ENCODE measurements at regions not wholly inside any gene's neighbourhood (a gene's known extent, or its start where the extent isn't known, plus 50 kb on each side); places are given as distances from the start of the nearest gene placed in this dataset.

DNA sequence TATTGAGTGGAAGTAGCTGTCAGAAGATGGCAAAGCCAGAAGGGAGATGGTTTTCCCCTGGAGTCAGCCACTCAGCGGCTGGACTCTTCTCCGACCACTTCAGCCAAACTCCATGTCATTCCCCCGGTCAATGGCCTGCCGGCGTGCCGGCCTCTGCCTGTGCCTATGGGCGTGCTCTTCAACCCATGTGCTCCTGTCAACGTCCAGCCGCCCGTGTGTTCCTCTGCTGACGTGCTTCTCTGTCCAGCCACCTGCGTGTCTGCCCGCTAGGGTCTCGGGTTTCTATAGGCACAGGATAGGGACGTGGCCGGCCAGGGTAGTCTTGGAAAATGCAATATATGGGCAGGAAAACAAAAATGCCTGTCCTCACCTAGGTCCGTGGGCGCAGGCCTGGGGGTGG is 77.7 kb upstream of the RUFY1 start:
- Histone ChIP-seq H4K20me1 (ENCODE audit: insufficient read depth, low read length) (no peaks in the 10 kb centered on the region), H3K27ac (ENCODE audit: low read depth in 1 of 2, low read length in 2 of 2) (no peak overlapping the region), H3K9me3 (replicated peaks in 1 of 2; ENCODE audit: control insufficient read depth in 1 of 2, insufficient read depth in 1 of 2, low read length in 2 of 2) (peaks cover 0 to 3% of the 10 kb centered on the region in 2 donors), H3K79me2 (ENCODE audit: insufficient read depth, low read length) (no peaks in the 10 kb centered on the region), H3K27me3 (ENCODE audit: control insufficient read depth in 2 of 2, insufficient read depth in 2 of 2, low read length in 2 of 2) (no peaks in the 10 kb centered on the region), H2AFZ (ENCODE audit: insufficient read depth, low read depth, low read length, poor library complexity, severe bottlenecking) (no peak overlapping the region), H3K4me3 (replicated peaks in 1 of 3; ENCODE audit: low read depth in 2 of 3, low read length in 3 of 3) (no peak overlapping the region), H3K4me1 (ENCODE audit: control insufficient read depth in 1 of 2, insufficient read depth in 2 of 2, low read length in 2 of 2) (peaks cover 4 to 6% of the 10 kb centered on the region in 2 donors), H3K9ac (ENCODE audit: insufficient read depth, low read length, poor library complexity, severe bottlenecking) (no peak overlapping the region), H3K4me2 (replicated peaks; ENCODE audit: extremely low read depth, low read length, poor library complexity, severe bottlenecking) (no peak overlapping the region), H3K36me3 (replicated peaks in 1 of 2; ENCODE audit: control insufficient read depth in 1 of 2, insufficient read depth in 2 of 2, low read length in 2 of 2) (no peaks in the 10 kb centered on the region)
- Mint-ChIP-seq H3K36me3 (no peaks in the 10 kb centered on the region), H3K4me3 (no peak overlapping the region), H3K27me3 (ENCODE audit: low read depth in 3 of 3) (peaks cover 0 to 8% (median 3%) of the 10 kb centered on the region in 3 donors), H3K9me3 (peaks cover 0 to 4% (median 0%) of the 10 kb centered on the region in 7 donors), H3K4me1 (peaks cover 13% of the 10 kb centered on the region), H3K27ac (no peak overlapping the region)
- DNase-seq, result no peak
- TF ChIP-seq CTCF (IDR thresholded peaks at IDR 0.05), result no peak
- 95% methylated on average over 15 of the region's 18 CpGs for WGBS (ENCODE audit: insufficient coverage)
- intact Hi-C loops (cut with micrococcal nuclease), result no loop called here

DNA sequence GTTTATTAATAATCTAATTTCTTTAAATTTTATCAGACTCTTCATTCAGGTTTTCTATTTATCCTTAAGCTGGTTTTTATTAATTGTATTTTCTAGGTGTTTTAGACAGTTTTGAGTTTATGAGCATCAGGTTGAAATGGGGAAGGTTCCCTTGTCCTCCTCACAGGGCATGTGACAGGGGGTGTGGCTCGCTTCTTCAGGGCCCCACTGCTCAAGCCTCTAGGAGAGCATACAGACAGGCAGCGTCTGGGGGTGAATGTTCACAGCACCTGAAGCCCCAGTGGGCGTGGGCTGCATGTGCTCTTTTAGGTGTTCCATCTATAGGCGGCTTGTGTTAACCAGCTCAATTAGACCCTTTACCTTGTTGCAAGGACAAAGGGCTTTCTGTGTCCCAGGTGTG is 78.2 kb upstream of the RUFY1 start:
- Histone ChIP-seq H4K20me1 (ENCODE audit: insufficient read depth, low read length) (no peaks in the 10 kb centered on the region), H3K4me2 (replicated peaks; ENCODE audit: extremely low read depth, low read length, poor library complexity, severe bottlenecking) (no peak overlapping the region), H3K9ac (ENCODE audit: insufficient read depth, low read length, poor library complexity, severe bottlenecking) (no peak overlapping the region), H3K9me3 (replicated peaks in 1 of 2; ENCODE audit: control insufficient read depth in 1 of 2, insufficient read depth in 1 of 2, low read length in 2 of 2) (peaks cover 0 to 8% of the 10 kb centered on the region in 2 donors), H3K36me3 (replicated peaks in 1 of 2; ENCODE audit: control insufficient read depth in 1 of 2, insufficient read depth in 2 of 2, low read length in 2 of 2) (no peaks in the 10 kb centered on the region), H3K79me2 (ENCODE audit: insufficient read depth, low read length) (no peaks in the 10 kb centered on the region), H3K4me3 (replicated peaks in 1 of 3; ENCODE audit: low read depth in 2 of 3, low read length in 3 of 3) (no peak overlapping the region), H3K4me1 (ENCODE audit: control insufficient read depth in 1 of 2, insufficient read depth in 2 of 2, low read length in 2 of 2) (peaks cover 4 to 6% of the 10 kb centered on the region in 2 donors), H2AFZ (ENCODE audit: insufficient read depth, low read depth, low read length, poor library complexity, severe bottlenecking) (no peak overlapping the region), H3K27ac (ENCODE audit: low read depth in 1 of 2, low read length in 2 of 2) (no peak overlapping the region), H3K27me3 (ENCODE audit: control insufficient read depth in 2 of 2, insufficient read depth in 2 of 2, low read length in 2 of 2) (no peaks in the 10 kb centered on the region)
- H3K27ac Mint-ChIP-seq, result no peak overlapping the region
- intact Hi-C loops (cut with micrococcal nuclease), result no loop called here
- peaks cover 13% of the 10 kb centered on the region for H3K4me1 Mint-ChIP-seq
- peaks cover 0 to 8% (median 4%) of the 10 kb centered on the region in 7 donors for H3K9me3 Mint-ChIP-seq
- TF ChIP-seq CTCF (IDR thresholded peaks at IDR 0.05), result no peak
- no peaks in the 10 kb centered on the region for H3K36me3 Mint-ChIP-seq
- H3K4me3 Mint-ChIP-seq, result no peak overlapping the region
- H3K27me3 Mint-ChIP-seq (ENCODE audit: low read depth in 3 of 3), result peaks cover 1 to 8% (median 3%) of the 10 kb centered on the region in 3 donors
- no peak for DNase-seq
- WGBS (ENCODE audit: insufficient coverage), result 44% methylated on average over 3 of the region's 4 CpGs

Measured in CD14-positive monocyte (primary cell).